Fibroblast of mammary gland (primary cell): ENCODE measurements at regions not wholly inside any gene's neighbourhood (a gene's known extent, or its start where the extent isn't known, plus 50 kb on each side); places are given as distances from the start of the nearest gene placed in this dataset.

ENCODE experiments used
- DNase-seq: peaks from one replicate; pipeline ENCODE4 v3.0.0-alpha.2; 2010; ENCODE audit warnings: low read depth
- H3K4me3 ChIP-seq: 2 replicates; pipeline ENCODE4 v1.5.1; 2011; ENCODE audit warnings: low read depth, mild to moderate bottlenecking, low read length, moderate library complexity; ENCODE audit not compliant: control insufficient read depth
- CTCF ChIP-seq: conservative IDR thresholded peaks from 2 replicates; pipeline ENCODE4 v1.5.1; 2011; ENCODE audit warnings: low read depth, low read length, inconsistent platforms; ENCODE audit not compliant: control insufficient read depth, insufficient read depth

GRCh38 chr10:28241741-28242399, 61.0 kb downstream of the MPP7 start:
- TF ChIP-seq CTCF = peak; percentile 95
- peak; percentile 66 for DNase-seq
- H3K4me3 ChIP-seq = no peak overlapping the region

GRCh38 chr10:28240400-28240799, 62.5 kb downstream of the MPP7 start:
- no peak overlapping the region for H3K4me3 ChIP-seq
- no peak for TF ChIP-seq CTCF
- no peak for DNase-seq

- DNase-seq = no peak
- TF ChIP-seq CTCF = no peak
- no peak overlapping the region for H3K4me3 ChIP-seq
Measured at GRCh38 chr10:28236591-28236990, 66.3 kb downstream of the MPP7 start.

- no peak for TF ChIP-seq CTCF
- no peak for DNase-seq
- no peak overlapping the region for H3K4me3 ChIP-seq
Measured at GRCh38 chr10:28220811-28221210, 82.1 kb downstream of the MPP7 start.

- TF ChIP-seq CTCF = no peak
- H3K4me3 ChIP-seq = no peak overlapping the region
- no peak for DNase-seq
Measured at GRCh38 chr10:28219251-28219650, 83.6 kb downstream of the MPP7 start.

GRCh38 chr10:28217848-28218247, 85.0 kb downstream of the MPP7 start:
- H3K4me3 ChIP-seq = no peak overlapping the region
- peak; percentile 73 for DNase-seq
- TF ChIP-seq CTCF = no peak

- no peak for TF ChIP-seq CTCF
- no peak overlapping the region for H3K4me3 ChIP-seq
- DNase-seq = no peak
Measured at GRCh38 chr10:28215930-28216329, 86.9 kb downstream of the MPP7 start.
